MM.1S (cell line): ENCODE measurements at regions not wholly inside any gene's neighbourhood (a gene's known extent, or its start where the extent isn't known, plus 50 kb on each side); places are given as distances from the start of the nearest gene placed in this dataset.

Source experiments
- EZH2 ChIP-seq: fragments of 300-600 bp; sonication (generic); optimal IDR thresholded peaks from 2 replicates; pipeline ENCODE3; 2017; ENCODE audit warnings: low read depth, mild to moderate bottlenecking, antibody characterized with exemption, low read length, mixed read lengths
- TF ChIP-seq, protein P1 (sequence below): fragments of 300-600 bp; sonication (generic); IDR thresholded peaks from 2 replicates; pipeline ENCODE4 v1.5.1; 2016; ENCODE audit warnings: antibody characterized with exemption, low read length, mixed read lengths

DNA sequence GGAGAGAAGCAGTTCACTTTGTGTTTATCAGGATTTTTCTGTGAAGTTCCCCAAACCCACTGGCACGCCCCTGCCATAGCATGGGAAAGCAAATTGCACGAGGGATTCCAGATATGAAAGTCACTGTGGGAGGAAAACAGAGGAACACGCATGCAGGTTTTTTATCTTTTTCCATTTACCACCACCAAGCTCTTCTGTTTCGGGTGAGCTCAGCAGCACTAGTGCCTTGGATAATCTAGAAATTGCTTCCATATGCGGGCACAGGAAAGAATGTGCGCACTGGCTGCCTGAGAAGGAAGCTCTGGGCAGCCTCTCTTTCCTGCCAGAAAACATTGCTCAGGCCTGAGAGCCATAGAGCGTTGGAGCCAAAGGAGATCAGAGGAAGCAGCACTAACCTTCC, 65.9 kb upstream of the WIPF1 start:
- TF ChIP-seq, protein P1, sequence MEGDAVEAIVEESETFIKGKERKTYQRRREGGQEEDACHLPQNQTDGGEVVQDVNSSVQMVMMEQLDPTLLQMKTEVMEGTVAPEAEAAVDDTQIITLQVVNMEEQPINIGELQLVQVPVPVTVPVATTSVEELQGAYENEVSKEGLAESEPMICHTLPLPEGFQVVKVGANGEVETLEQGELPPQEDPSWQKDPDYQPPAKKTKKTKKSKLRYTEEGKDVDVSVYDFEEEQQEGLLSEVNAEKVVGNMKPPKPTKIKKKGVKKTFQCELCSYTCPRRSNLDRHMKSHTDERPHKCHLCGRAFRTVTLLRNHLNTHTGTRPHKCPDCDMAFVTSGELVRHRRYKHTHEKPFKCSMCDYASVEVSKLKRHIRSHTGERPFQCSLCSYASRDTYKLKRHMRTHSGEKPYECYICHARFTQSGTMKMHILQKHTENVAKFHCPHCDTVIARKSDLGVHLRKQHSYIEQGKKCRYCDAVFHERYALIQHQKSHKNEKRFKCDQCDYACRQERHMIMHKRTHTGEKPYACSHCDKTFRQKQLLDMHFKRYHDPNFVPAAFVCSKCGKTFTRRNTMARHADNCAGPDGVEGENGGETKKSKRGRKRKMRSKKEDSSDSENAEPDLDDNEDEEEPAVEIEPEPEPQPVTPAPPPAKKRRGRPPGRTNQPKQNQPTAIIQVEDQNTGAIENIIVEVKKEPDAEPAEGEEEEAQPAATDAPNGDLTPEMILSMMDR: no peak
- no peak for TF ChIP-seq EZH2
